Activated naive CD8-positive, alpha-beta T cell treated with anti-CD3 and anti-CD28 coated beads, Interleukin-2, amount 10 ng/mL, durations not matched to agents 7 days and 5 days (primary cell): ENCODE measurements at regions not wholly inside any gene's neighbourhood (a gene's known extent, or its start where the extent isn't known, plus 50 kb on each side); places are given as distances from the start of the nearest gene placed in this dataset.

ENCODE experiments used
- ATAC-seq: fragments of 150-1000 bp; cut with Tn5 transposase; one replicate; pipeline ENCODE4 v1.10.0; 2021; ENCODE audit warnings: low read depth, moderate library complexity
- POLR2A ChIA-PET: fragments of 350-600 bp; sonication (Branson Sonifier 250); formaldehyde crosslinking; loops from one replicate; lab custom pipeline; 2021; ENCODE audit warnings: antibody characterized with exemption; lab: Charles Lee
- DNase-seq: peaks from one replicate; pipeline ENCODE4 v3.0.0; 2021
- H3K27ac Mint-ChIP-seq: one replicate; pipeline ENCODE4 v1.8.0; 2022; ENCODE audit warnings: mild to moderate bottlenecking, mixed read lengths
- H3K27me3 Mint-ChIP-seq: one replicate; pipeline ENCODE4 v1.8.0; 2022; ENCODE audit warnings: mild to moderate bottlenecking, moderate library complexity, mixed read lengths
- H3K36me3 Mint-ChIP-seq: one replicate; pipeline ENCODE4 v1.8.0; 2021; ENCODE audit warnings: mild to moderate bottlenecking, mixed read lengths
- H3K4me1 Mint-ChIP-seq: one replicate; pipeline ENCODE4 v1.8.0; 2021; ENCODE audit warnings: mixed read lengths
- H3K4me3 Mint-ChIP-seq: one replicate; pipeline ENCODE4 v1.8.0; 2022; ENCODE audit warnings: mild to moderate bottlenecking, moderate library complexity, mixed read lengths
- H3K9me3 Mint-ChIP-seq: one replicate; pipeline ENCODE4 v1.8.0; 2021; ENCODE audit warnings: mixed read lengths

DNA sequence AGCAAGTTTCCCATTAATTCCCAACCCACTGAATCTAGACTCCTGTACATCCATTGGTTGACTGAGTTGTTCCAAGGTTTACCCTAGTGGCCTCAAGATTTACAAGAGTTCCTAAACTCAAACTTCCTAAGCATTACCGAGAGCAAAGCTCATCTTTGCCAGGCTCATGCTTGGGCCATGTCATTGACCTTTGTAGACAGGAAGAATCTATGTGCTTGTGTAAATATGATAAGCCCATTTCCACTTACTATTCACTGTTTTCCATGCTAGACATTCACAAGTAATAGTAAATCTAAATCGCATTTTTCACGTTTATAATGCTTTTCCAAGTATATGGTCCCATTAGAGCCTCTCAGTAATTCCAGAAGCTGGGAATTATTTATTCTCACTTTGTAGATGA, 534.5 kb upstream of the CLINT1 start:
- no peaks in the 10 kb centered on the region for H3K27me3 Mint-ChIP-seq
- H3K36me3 Mint-ChIP-seq, result no peaks in the 10 kb centered on the region
- POLR2A ChIA-PET, result no interaction called here
- DNase-seq, result no peak
- H3K4me1 Mint-ChIP-seq, result no peaks in the 10 kb centered on the region
- no peak overlapping the region for H3K4me3 Mint-ChIP-seq
- H3K27ac Mint-ChIP-seq, result no peak overlapping the region
- no peak for ATAC-seq
- H3K9me3 Mint-ChIP-seq, result peaks cover 4% of the 10 kb centered on the region

DNA sequence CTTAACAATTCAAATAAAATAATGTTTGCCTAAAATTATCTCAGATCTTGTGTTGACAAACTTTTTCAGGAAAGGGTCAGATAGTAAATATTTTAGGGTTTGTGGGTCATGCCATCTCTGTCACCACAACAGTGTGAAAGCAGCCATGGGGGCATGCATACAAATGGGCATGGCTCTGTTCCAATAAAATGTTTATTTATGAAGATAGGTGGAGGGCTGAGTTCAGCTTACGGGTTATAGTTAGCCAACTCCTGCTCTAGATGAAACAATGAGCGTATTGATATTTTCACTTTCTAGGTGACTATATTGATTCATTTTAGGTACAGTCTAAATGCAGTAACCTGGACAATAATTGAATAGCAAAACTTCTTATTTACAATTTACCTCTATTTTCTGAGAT, 533.8 kb upstream of the CLINT1 start:
- peaks cover 4% of the 10 kb centered on the region for H3K9me3 Mint-ChIP-seq
- no peak overlapping the region for H3K27ac Mint-ChIP-seq
- no peaks in the 10 kb centered on the region for H3K36me3 Mint-ChIP-seq
- no peaks in the 10 kb centered on the region for H3K27me3 Mint-ChIP-seq
- POLR2A ChIA-PET, result no interaction called here
- no peaks in the 10 kb centered on the region for H3K4me1 Mint-ChIP-seq
- DNase-seq (no peak), ATAC-seq (no peak)
- no peak overlapping the region for H3K4me3 Mint-ChIP-seq

DNA sequence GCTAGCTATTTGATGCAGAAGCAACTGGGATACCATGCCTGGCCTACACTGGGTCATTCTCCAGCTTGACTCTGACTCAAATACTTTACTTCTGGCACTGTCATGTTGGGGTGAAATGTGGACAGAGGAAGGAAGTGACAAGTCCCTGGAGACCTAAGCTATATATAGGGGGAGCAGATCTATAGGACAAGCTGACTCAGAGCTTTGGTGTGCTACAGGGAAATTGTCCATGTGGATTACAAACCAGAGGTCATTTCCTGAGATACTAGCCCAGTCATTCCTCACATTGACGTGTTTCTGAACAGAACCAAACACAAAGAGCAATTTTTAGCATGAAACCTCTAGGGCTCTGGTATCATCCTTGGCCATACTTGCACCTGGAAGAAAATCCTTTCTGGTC, 531.6 kb upstream of the CLINT1 start:
- Mint-ChIP-seq H3K36me3 (peaks cover 1% of the 10 kb centered on the region), H3K4me1 (no peaks in the 10 kb centered on the region), H3K27me3 (no peaks in the 10 kb centered on the region), H3K9me3 (peaks cover 2% of the 10 kb centered on the region), H3K27ac (no peak overlapping the region), H3K4me3 (no peak overlapping the region)
- ATAC-seq, result no peak
- POLR2A ChIA-PET, result no interaction called here
- no peak for DNase-seq

DNA sequence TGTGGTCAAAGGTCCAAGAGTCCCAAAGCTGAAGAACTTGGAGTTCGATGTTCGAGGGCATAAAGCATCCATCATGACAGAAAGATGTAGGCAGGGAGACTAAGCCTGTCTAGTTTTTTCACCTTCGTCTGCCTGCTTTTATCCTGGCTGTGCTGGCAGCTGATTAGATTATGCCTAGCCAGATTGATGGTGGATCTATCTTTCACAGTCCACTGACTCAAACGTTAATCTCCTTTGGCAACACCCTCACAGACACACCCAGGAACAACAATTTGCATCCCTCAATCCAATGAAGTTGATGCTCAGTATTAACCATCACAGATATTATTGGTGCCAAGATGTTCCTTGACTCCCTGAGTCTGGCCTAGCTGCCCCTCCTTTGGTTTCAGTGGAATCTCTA, 530.8 kb upstream of the CLINT1 start:
- Mint-ChIP-seq H3K4me1 (no peaks in the 10 kb centered on the region), H3K27ac (no peak overlapping the region), H3K27me3 (no peaks in the 10 kb centered on the region), H3K36me3 (peaks cover 1% of the 10 kb centered on the region), H3K9me3 (peaks cover 8% of the 10 kb centered on the region), H3K4me3 (no peak overlapping the region)
- DNase-seq (no peak), ATAC-seq (no peak)
- POLR2A ChIA-PET, result no interaction called here

DNA sequence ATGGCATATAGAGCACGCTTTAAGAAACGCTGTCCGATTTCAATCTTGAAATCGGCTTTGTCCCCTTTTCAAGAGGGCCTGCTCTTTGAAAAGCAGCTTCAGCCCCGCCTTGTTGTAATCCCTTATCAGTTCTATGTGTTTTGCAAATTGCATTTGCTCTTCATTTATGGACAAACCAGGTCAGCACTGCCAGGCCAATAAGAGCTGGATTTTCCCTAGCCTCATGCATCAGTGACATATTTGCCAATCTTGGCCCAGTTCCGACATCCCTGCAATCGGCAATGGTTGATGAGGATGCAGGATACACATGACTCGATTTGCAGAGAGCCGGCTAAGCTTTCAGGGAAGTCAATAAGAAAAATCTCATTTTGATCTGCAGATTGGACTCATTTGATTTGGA, 529.1 kb upstream of the CLINT1 start:
- DNase-seq, result no peak
- Mint-ChIP-seq H3K27ac (no peak overlapping the region), H3K9me3 (peaks cover 11% of the 10 kb centered on the region), H3K36me3 (peaks cover 1% of the 10 kb centered on the region), H3K27me3 (no peaks in the 10 kb centered on the region), H3K4me1 (peaks cover 2% of the 10 kb centered on the region), H3K4me3 (no peak overlapping the region)
- no peak for ATAC-seq
- POLR2A ChIA-PET, result no interaction called here

DNA sequence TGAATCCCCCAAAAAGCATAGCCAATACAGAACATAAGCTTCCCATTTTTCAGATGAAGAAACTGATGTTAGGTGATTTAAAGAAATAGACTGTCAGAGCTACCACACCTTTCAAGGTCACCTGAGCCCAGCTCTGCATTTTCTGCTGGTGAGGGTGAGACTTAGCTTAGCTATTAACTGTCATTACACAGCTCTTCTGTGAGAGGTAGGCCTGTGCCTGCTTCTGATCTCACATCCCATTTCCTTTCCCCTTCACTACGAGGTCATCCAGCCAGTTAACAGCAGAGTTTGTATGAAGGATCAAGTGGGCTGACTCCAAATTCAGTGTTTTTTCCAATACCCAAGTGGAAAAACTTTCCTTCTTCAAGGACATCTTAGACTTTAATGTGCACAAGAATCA, 528.6 kb upstream of the CLINT1 start:
- H3K27ac Mint-ChIP-seq, result no peak overlapping the region
- no peaks in the 10 kb centered on the region for H3K27me3 Mint-ChIP-seq
- peaks cover 5% of the 10 kb centered on the region for H3K4me1 Mint-ChIP-seq
- DNase-seq (no peak), ATAC-seq (no peak)
- H3K4me3 Mint-ChIP-seq, result no peak overlapping the region
- peaks cover 1% of the 10 kb centered on the region for H3K36me3 Mint-ChIP-seq
- POLR2A ChIA-PET, result no interaction called here
- H3K9me3 Mint-ChIP-seq, result peaks cover 11% of the 10 kb centered on the region

DNA sequence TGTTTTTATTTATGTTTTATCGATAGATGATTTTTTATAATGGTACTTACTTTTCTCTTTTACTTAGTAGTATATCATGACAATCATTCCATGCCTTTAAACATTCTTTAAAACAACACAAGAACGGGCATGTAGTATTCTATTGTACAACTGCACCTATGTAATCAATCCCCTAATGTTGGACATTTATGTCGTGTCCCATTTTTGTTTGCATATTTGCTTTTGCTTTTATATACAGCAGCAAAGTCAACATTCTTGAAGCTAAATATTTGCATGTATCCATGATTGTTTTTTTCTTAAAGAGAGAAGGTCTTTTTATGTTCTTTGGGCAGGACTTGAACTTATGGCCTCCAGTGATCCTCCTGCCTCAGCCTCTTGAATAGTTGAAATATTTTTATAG, 527.0 kb upstream of the CLINT1 start:
- POLR2A ChIA-PET, result no interaction called here
- H3K4me3 Mint-ChIP-seq, result no peak overlapping the region
- peaks cover 12% of the 10 kb centered on the region for H3K4me1 Mint-ChIP-seq
- H3K36me3 Mint-ChIP-seq, result peaks cover 1% of the 10 kb centered on the region
- ATAC-seq (no peak), DNase-seq (no peak)
- no peak overlapping the region for H3K27ac Mint-ChIP-seq
- peaks cover 11% of the 10 kb centered on the region for H3K9me3 Mint-ChIP-seq
- no peaks in the 10 kb centered on the region for H3K27me3 Mint-ChIP-seq

DNA sequence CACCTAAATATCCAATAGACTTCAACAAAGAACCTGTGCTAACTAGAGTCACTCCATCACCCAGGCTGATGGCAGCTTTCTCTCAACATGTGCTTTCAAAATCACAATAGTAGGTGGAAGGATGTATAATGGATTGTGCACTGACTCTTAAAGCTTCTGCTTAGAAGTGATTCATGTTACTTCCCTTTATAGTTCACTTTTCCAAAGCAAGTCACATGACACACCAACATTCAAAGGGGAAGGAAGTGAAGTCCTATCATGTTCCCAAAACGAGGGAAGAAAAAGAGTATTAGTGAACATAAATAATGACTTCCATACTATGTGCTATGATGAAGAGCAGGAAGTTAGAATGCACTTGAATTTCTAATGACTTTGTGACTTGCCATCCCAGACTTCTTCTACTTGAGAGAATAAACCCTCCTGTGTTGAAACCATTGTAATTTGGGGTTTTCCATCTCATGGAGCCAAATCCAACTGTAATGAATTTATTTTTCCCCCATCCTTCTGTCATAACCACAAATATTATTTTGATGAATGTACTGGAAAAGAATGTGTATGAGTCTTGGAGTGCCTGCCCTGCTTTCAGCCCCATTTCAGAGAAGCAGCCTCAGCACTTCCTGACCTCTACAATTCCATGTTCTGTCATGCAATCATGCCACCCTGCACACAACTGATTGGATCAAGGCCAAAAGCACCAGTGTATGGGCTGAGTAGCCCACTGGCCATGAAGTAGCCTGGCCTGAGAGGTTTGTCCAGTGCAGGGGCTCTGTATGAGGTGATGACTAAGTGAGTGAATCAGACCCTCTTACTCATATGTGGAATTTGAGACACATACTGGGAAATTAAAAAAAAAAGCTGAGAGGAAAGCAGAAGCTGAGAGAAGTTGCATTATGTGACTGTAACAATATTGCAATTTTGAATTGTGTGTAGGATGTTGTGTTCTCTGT, 525.9 kb upstream of the CLINT1 start:
- H3K27ac Mint-ChIP-seq, result peak overlapping the region; percentile 5
- H3K9me3 Mint-ChIP-seq, result peaks cover 11% of the 10 kb centered on the region
- H3K27me3 Mint-ChIP-seq, result no peaks in the 10 kb centered on the region
- POLR2A ChIA-PET, result no interaction called here
- ATAC-seq (no peak), DNase-seq (no peak)
- H3K36me3 Mint-ChIP-seq, result peaks cover 1% of the 10 kb centered on the region
- peaks cover 12% of the 10 kb centered on the region for H3K4me1 Mint-ChIP-seq
- H3K4me3 Mint-ChIP-seq, result no peak overlapping the region

DNA sequence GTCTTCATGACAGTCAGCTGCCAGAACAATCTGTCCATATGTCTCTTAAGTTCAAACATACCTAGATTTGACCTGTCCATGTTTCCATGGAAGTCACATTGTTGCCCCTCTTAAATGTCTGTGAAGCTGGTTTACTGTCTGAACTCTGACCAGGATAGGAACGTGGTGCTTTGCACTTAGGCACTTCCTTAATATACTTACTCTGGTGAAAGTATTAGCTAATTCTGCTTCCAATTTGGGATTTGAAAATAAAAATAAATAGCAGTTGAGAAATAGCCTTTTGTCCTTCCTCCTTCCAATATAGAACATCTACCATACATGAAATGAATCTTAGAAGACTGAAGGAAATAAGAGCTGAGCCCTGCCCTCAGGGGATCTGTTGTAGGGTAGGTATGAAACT, 524.5 kb upstream of the CLINT1 start:
- peaks cover 15% of the 10 kb centered on the region for H3K9me3 Mint-ChIP-seq
- H3K4me3 Mint-ChIP-seq, result no peak overlapping the region
- H3K4me1 Mint-ChIP-seq, result peaks cover 12% of the 10 kb centered on the region
- H3K36me3 Mint-ChIP-seq, result peaks cover 1% of the 10 kb centered on the region
- no peaks in the 10 kb centered on the region for H3K27me3 Mint-ChIP-seq
- no peak overlapping the region for H3K27ac Mint-ChIP-seq
- ATAC-seq, result no peak
- no peak for DNase-seq
- POLR2A ChIA-PET, result no interaction called here

DNA sequence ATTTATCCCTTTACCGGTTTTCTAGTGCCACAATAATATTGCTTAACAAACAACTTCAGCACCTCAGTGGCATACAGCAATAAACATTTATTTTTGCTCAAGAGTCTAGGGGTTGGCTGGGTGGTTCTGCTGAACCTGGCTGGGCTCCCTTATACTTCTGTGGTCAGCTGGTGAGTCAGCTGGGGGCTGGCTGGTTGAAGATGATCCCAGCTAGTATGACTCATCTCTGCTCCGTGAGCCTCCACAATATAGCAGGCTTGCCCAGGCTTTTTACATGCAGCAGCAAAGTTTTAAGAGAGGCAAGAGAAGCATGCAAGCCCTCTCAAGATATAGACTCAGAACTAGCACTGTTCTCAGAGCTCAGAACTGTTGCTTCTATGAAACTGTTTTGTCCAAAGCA, 523.5 kb upstream of the CLINT1 start:
- H3K4me1 Mint-ChIP-seq, result peaks cover 12% of the 10 kb centered on the region
- peaks cover 17% of the 10 kb centered on the region for H3K9me3 Mint-ChIP-seq
- DNase-seq (peak; percentile 40), ATAC-seq (peak; percentile 97)
- peaks cover 3% of the 10 kb centered on the region for H3K36me3 Mint-ChIP-seq
- H3K4me3 Mint-ChIP-seq, result no peak overlapping the region
- H3K27ac Mint-ChIP-seq, result no peak overlapping the region
- POLR2A ChIA-PET, result no interaction called here
- peaks cover 3% of the 10 kb centered on the region for H3K27me3 Mint-ChIP-seq

DNA sequence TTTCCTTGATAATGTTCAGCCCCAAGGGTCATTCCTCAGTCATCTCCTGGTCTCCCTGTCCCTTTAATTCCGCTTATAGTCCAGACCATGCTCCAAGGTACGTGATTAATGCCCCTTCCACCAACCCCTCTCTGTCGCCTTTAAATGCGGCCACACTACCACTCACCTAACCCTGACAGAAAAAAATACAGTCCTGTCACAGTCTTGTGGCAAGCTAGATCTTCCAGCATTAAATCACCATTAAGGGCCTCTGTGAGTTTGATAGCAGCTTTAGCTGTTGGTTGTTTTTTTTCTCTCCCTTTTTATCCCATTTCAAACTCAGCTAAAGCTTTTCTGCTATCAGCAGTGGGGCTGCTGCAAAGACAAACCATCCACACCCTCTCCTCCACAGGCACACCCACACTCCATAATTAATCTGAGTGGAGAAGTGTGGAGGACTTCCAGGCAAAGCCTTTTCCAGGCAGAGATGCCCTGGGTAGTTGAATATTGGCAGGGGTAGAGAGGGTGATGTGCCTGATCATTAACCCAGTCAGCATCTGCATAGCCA, 522.7 kb upstream of the CLINT1 start:
- POLR2A ChIA-PET, result no interaction called here
- Mint-ChIP-seq H3K4me1 (peaks cover 12% of the 10 kb centered on the region), H3K27ac (no peak overlapping the region), H3K27me3 (peaks cover 3% of the 10 kb centered on the region), H3K4me3 (no peak overlapping the region), H3K9me3 (peaks cover 17% of the 10 kb centered on the region), H3K36me3 (peaks cover 3% of the 10 kb centered on the region)
- no peak for DNase-seq
- ATAC-seq, result no peak

DNA sequence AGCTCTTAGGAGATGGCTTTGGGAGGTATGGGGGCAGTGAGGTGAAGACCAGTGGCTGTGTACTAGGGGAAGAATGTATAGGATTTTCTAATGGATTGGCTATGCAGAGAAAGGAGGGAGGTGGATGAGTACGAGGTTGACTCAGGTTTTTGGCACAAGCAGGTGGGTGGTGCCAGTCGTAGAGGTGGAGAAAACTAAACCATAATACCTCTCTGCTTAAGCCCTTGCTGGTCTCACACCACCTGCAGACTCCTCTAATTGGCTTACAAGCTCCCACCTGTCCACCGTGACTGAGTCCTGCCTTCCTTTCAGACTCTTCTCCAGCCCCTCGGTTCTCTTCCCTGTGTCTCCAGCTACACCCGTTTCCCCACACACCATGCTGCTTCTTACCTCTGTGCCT, 521.7 kb upstream of the CLINT1 start:
- DNase-seq (no peak), ATAC-seq (no peak)
- H3K36me3 Mint-ChIP-seq, result peaks cover 2% of the 10 kb centered on the region
- H3K4me3 Mint-ChIP-seq, result no peak overlapping the region
- POLR2A ChIA-PET, result no interaction called here
- H3K9me3 Mint-ChIP-seq, result peaks cover 16% of the 10 kb centered on the region
- peaks cover 3% of the 10 kb centered on the region for H3K27me3 Mint-ChIP-seq
- peaks cover 12% of the 10 kb centered on the region for H3K4me1 Mint-ChIP-seq
- no peak overlapping the region for H3K27ac Mint-ChIP-seq

DNA sequence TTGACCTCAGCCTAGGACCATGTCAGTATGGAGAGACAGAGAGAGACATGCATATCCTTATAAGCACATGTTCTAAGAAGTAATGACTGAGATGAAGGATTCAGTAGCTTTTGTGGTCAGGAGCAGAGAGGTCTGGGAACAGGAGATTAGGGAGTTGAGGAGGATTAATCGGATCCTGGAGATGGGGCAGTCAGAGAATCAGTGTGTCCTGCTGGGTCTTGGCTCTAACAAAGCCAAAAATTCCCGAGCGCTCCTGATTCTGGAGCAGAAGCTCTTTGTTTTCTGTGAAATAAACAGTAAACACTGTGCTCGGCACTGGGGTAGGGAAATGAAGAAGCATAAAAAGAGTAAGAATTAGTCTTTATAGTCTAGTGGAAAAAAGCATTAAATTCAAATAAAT, 520.0 kb upstream of the CLINT1 start:
- H3K4me3 Mint-ChIP-seq, result no peak overlapping the region
- H3K36me3 Mint-ChIP-seq, result peaks cover 2% of the 10 kb centered on the region
- peaks cover 7% of the 10 kb centered on the region for H3K9me3 Mint-ChIP-seq
- peaks cover 3% of the 10 kb centered on the region for H3K27me3 Mint-ChIP-seq
- H3K27ac Mint-ChIP-seq, result no peak overlapping the region
- ATAC-seq (no peak), DNase-seq (no peak)
- POLR2A ChIA-PET, result interaction anchor here (0.6 kb wide), 1 partner anchor 137 kb away, joined by 3 read pairs; no protein-coding TSS in a partner anchor
- H3K4me1 Mint-ChIP-seq, result peaks cover 10% of the 10 kb centered on the region

DNA sequence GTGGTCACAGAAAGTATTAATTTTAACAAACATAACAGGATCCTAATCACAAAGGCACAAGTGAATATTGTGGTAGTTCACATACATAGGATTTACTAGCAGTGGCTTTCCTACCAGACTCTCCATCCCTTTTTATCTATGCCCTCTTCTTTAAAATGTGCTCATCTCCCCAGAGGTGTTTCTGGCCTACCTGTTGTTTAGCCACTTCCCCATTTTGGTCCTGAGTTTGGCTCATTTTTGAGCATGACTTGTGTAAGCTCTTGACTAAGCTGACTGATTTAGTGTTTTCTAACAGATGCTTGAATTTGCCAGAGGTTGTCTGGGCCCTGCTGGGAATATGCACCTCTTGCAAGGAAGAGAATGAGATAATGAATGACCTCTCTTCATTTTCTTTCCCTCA, 517.7 kb upstream of the CLINT1 start:
- H3K27ac Mint-ChIP-seq, result no peak overlapping the region
- peaks cover 2% of the 10 kb centered on the region for H3K36me3 Mint-ChIP-seq
- POLR2A ChIA-PET, result no interaction called here
- peaks cover 3% of the 10 kb centered on the region for H3K27me3 Mint-ChIP-seq
- ATAC-seq (no peak), DNase-seq (no peak)
- no peak overlapping the region for H3K4me3 Mint-ChIP-seq
- peaks cover 9% of the 10 kb centered on the region for H3K9me3 Mint-ChIP-seq
- H3K4me1 Mint-ChIP-seq, result no peaks in the 10 kb centered on the region
